B cell (primary cell): ENCODE measurements at regions not wholly inside any gene's neighbourhood (a gene's known extent, or its start where the extent isn't known, plus 50 kb on each side); places are given as distances from the start of the nearest gene placed in this dataset.

Experiments
- ATAC-seq: fragments of 200-7000 bp; cut with Tn5 transposase; one replicate; pipeline ENCODE4 v1.10.0; 2021; ENCODE audit warnings: low read depth, mild to moderate bottlenecking, moderate number of reproducible peaks, moderate library complexity
- CTCF ChIA-PET: fragments of 350-600 bp; sonication (Branson Sonifier 250); formaldehyde crosslinking; loops from one replicate; lab custom pipeline; 2021; ENCODE audit warnings: antibody characterized with exemption, inconsistent platforms; lab: Charles Lee
- POLR2A ChIA-PET: fragments of 350-600 bp; sonication (Branson Sonifier 250); formaldehyde crosslinking; loops from one replicate; lab custom pipeline; 2021; ENCODE audit warnings: antibody characterized with exemption; lab: Charles Lee
- DNase-seq: peaks from one replicate; pipeline ENCODE4 v3.0.0; 2013
- H2AFZ ChIP-seq: 2 replicates; pipeline ENCODE4 v1.6.1; 2012; ENCODE audit warnings: mild to moderate bottlenecking, low read depth, low read length; ENCODE audit not compliant: insufficient read depth, poor library complexity, severe bottlenecking
- H3K27ac ChIP-seq, 2 donors: 1 replicate in 1 of 2; 2 replicates in 1 of 2; pipeline ENCODE4 v1.5.1; 2012 to 2013; ENCODE audit warnings: low read length in 2 of 2, mild to moderate bottlenecking in 2 of 2, moderate library complexity in 1 of 2
- H3K27me3 ChIP-seq, 4 experiments: fragments of 200-600 bp in 1 of 4; sonication (generic) in 1 of 4; replicated peaks in 1 of 4; 1 replicate in 2 of 4; 2 replicates in 2 of 4; pipeline versions ENCODE4 v1.6.1 to v1.7.0; 2013 to 2016; ENCODE audit warnings: low read length in 3 of 4, mild to moderate bottlenecking in 2 of 4, mixed read lengths in 1 of 4, moderate library complexity in 1 of 4; ENCODE audit not compliant: insufficient read depth in 4 of 4, control insufficient read depth in 3 of 4; ENCODE audit errors: control extremely low read depth in 1 of 4
- H3K36me3 ChIP-seq, 2 experiments: replicated peaks in 1 of 2; 1 replicate in 1 of 2; 2 replicates in 1 of 2; pipeline versions ENCODE4 v1.6.1 to v1.7.1; 2013; ENCODE audit warnings: low read length in 1 of 2; ENCODE audit not compliant: insufficient read depth in 2 of 2, control insufficient read depth in 1 of 2; ENCODE audit errors: control extremely low read depth in 1 of 2, extremely low read depth in 1 of 2
- H3K4me1 ChIP-seq, 2 donors: fragments of 200-600 bp in 1 of 2; sonication (generic) in 1 of 2; 1 replicate in 1 of 2; 2 replicates in 1 of 2; pipeline versions ENCODE4 v1.5.1 to v1.6.1; 2013 to 2017; ENCODE audit warnings: low read length in 2 of 2; ENCODE audit not compliant: control insufficient read depth in 2 of 2, insufficient read depth in 2 of 2
- H3K4me2 ChIP-seq: replicated peaks from 2 replicates; pipeline ENCODE3; 2012; ENCODE audit warnings: mild to moderate bottlenecking, low read depth, low read length; ENCODE audit not compliant: poor library complexity, severe bottlenecking
- H3K4me3 ChIP-seq, 5 experiments: fragments of 200-600 bp in 1 of 5; sonication (generic) in 1 of 5; 1 replicate in 3 of 5; 2 replicates in 2 of 5; pipeline versions ENCODE4 v1.5.1 to v1.7.0; 2011 to 2016; ENCODE audit warnings: low read length in 4 of 5, mild to moderate bottlenecking in 4 of 5, low read depth in 2 of 5, control low read depth in 1 of 5, moderate library complexity in 1 of 5; ENCODE audit not compliant: insufficient read depth in 1 of 5; ENCODE audit errors: control extremely low read depth in 1 of 5, extremely low read depth in 1 of 5
- H3K79me2 ChIP-seq: fragments of 200-600 bp; sonication (generic); one replicate; pipeline ENCODE4 v1.6.0; 2016; ENCODE audit warnings: low read length; ENCODE audit not compliant: control insufficient read depth, insufficient read depth
- H3K9ac ChIP-seq: fragments of 200-600 bp; sonication (generic); 2 replicates; pipeline ENCODE4 v1.6.1; 2017; ENCODE audit warnings: mild to moderate bottlenecking, low read length, moderate library complexity
- H3K9me3 ChIP-seq, 3 donors: one replicate each; pipeline versions ENCODE4 v1.6.1 to v1.7.1; 2013; ENCODE audit warnings: low read length in 2 of 3; ENCODE audit not compliant: control insufficient read depth in 2 of 3, insufficient read depth in 1 of 3; ENCODE audit errors: control extremely low read depth in 1 of 3
- H4K20me1 ChIP-seq: 2 replicates; pipeline ENCODE4 v1.6.0; 2012; ENCODE audit warnings: mild to moderate bottlenecking, low read length; ENCODE audit not compliant: insufficient read depth, control insufficient read depth, poor library complexity, severe bottlenecking
- H3K27ac Mint-ChIP-seq: one replicate; pipeline ENCODE4 v1.8.0; 2021; ENCODE audit warnings: mixed read lengths
- H3K27me3 Mint-ChIP-seq: one replicate; pipeline ENCODE4 v1.8.0; 2021; ENCODE audit warnings: mixed read lengths
- H3K4me1 Mint-ChIP-seq: one replicate; pipeline ENCODE4 v1.8.0; 2021; ENCODE audit warnings: mixed read lengths
- H3K4me3 Mint-ChIP-seq: one replicate; pipeline ENCODE4 v1.8.0; 2021; ENCODE audit warnings: mixed read lengths
- H3K9me3 Mint-ChIP-seq: one replicate; pipeline ENCODE4 v1.8.0; 2022; ENCODE audit warnings: mixed read lengths; ENCODE audit not compliant: insufficient read depth
- EZH2 ChIP-seq: IDR thresholded peaks from 2 replicates; pipeline ENCODE4 v1.6.1; 2012; ENCODE audit warnings: borderline replicate concordance, low read depth, mild to moderate bottlenecking, moderate library complexity, low read length; ENCODE audit not compliant: insufficient read depth, poor library complexity, severe bottlenecking
- WGBS: methylation state at CpG from one replicate; pipeline ENCODE4 v1.1.5; 2013; ENCODE audit warnings: missing lambda C conversion rate; ENCODE audit not compliant: insufficient coverage; 5-methylcytosine and 5-hydroxymethylcytosine counted together
- intact Hi-C: fragments of 100-400 bp; cut with micrococcal nuclease; formaldehyde crosslinking; loops from one replicate; pipeline ENCODE4 v1.10.0; 2022
- TF ChIP-seq, protein P1 (sequence below): fragments of 200-600 bp; IDR thresholded peaks from one replicate; pipeline ENCODE4 v1.8.0; 2022; ENCODE audit warnings: antibody characterized with exemption, mild to moderate bottlenecking

DNA sequence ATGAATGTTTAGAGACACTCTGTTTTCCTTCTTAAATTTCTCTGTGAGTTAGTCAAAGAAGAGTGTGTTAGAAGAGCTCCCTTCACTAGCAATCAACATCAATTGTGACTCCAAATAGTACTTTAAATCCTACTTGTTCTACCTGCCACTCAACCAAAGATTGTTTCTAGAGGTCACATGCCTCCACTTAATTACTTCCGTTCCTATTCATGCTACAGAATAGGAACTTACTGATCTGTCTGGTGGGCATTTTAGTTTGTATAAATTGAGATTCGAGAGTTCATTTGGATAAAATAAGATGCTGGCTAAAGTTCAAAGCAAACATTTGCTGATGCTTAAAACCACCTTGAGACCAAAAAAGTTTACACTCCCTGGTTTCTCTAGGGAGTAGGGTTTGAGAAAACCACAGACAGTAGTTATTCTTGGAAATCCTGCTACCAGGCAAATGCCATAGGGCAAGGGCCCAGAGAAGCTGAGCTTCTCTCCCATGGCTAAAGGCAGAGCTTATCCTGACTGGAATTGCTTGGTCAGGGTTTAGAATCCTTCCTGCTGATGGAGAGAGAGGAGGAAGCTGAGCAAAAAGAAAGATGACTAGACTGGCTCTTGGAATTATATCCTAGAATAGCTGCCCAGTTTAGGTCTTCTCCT, 389.6 kb upstream of the ATP2B1 start:
- Mint-ChIP-seq H3K27me3 (no peaks in the 10 kb centered on the region), H3K27ac (no peak overlapping the region)

DNA sequence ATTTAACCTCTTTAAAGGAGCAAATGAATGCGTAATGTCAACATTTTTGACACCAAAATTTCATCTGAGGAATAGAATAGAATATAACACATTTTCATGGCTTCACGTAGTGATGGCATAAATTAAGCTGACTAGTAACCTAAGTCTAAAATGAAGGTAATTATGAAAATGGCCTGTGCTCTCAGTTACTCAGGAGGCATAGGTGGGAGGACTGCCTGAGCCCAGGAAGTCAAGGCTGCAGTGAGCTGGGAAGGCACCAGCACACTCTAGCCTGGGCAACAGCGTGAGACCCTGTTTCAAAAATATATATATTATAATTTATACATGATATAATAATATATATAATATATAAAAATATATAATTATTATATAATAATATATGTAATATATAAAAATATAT, 383.2 kb upstream of the ATP2B1 start:
- H3K9me3 ChIP-seq = peaks cover 0 to 3% (median 0%) of the 10 kb centered on the region in 3 donors
- H3K27me3 ChIP-seq = no peaks in the 10 kb centered on the region
- no peaks in the 10 kb centered on the region for H4K20me1 ChIP-seq
- Mint-ChIP-seq H3K4me1 (peaks cover 10% of the 10 kb centered on the region), H3K27me3 (no peaks in the 10 kb centered on the region), H3K9me3 (peaks cover 2% of the 10 kb centered on the region), H3K27ac (no peak overlapping the region), H3K4me3 (no peak overlapping the region)
- H3K36me3 ChIP-seq = no peaks in the 10 kb centered on the region
- POLR2A ChIA-PET = no interaction called here
- TF ChIP-seq, protein P1, sequence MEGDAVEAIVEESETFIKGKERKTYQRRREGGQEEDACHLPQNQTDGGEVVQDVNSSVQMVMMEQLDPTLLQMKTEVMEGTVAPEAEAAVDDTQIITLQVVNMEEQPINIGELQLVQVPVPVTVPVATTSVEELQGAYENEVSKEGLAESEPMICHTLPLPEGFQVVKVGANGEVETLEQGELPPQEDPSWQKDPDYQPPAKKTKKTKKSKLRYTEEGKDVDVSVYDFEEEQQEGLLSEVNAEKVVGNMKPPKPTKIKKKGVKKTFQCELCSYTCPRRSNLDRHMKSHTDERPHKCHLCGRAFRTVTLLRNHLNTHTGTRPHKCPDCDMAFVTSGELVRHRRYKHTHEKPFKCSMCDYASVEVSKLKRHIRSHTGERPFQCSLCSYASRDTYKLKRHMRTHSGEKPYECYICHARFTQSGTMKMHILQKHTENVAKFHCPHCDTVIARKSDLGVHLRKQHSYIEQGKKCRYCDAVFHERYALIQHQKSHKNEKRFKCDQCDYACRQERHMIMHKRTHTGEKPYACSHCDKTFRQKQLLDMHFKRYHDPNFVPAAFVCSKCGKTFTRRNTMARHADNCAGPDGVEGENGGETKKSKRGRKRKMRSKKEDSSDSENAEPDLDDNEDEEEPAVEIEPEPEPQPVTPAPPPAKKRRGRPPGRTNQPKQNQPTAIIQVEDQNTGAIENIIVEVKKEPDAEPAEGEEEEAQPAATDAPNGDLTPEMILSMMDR = no peak
- no peak for TF ChIP-seq EZH2
- no peak for DNase-seq
- no peak overlapping the region for H3K4me3 ChIP-seq
- no peak for ATAC-seq
- intact Hi-C loops = no loop called here
- H3K79me2 ChIP-seq = no peaks in the 10 kb centered on the region
- no peak overlapping the region for H3K27ac ChIP-seq
- CTCF ChIA-PET = interaction anchor here (0.6 to 1.2 kb wide), 2 partner anchors 9 to 550 kb away, joined by 3 read pairs; no protein-coding TSS in a partner anchor
- peaks cover 4 to 5% of the 10 kb centered on the region in 2 donors for H3K4me1 ChIP-seq
- no peak overlapping the region for H3K4me2 ChIP-seq
- no peak overlapping the region for H2AFZ ChIP-seq
- no CpG with 5 or more reads among the region's 3 CpGs for WGBS
- H3K9ac ChIP-seq = no peak overlapping the region

More for the DNA sequence above, 389.6 kb upstream of the ATP2B1 start:
- no peaks in the 10 kb centered on the region for H4K20me1 ChIP-seq
- intact Hi-C loops = no loop called here
- H3K9ac ChIP-seq = peak overlapping the region; percentile 8
- no peak for ATAC-seq
- H3K36me3 ChIP-seq = no peaks in the 10 kb centered on the region
- no peaks in the 10 kb centered on the region for H3K79me2 ChIP-seq
- ChIA-PET CTCF (interaction anchor here (9.9 kb wide), 1 partner anchor 556 kb away, joined by 164 read pairs; no protein-coding TSS in a partner anchor), POLR2A (no interaction called here)
- H3K27ac ChIP-seq = no peak overlapping the region
- H3K4me3 ChIP-seq = no peak overlapping the region
- no peaks in the 10 kb centered on the region for H3K27me3 ChIP-seq
- peak overlapping the region; percentile 16 for H2AFZ ChIP-seq
- TF ChIP-seq EZH2 = no peak
- TF ChIP-seq, protein P1 = no peak
- no peaks in the 10 kb centered on the region for H3K9me3 Mint-ChIP-seq
- no peaks in the 10 kb centered on the region for H3K9me3 ChIP-seq
- DNase-seq = peak; percentile 15
- H3K4me1 Mint-ChIP-seq = peaks cover 35% of the 10 kb centered on the region
- peak overlapping the region; percentile 17 for H3K4me2 ChIP-seq
- peak overlapping the region; percentile 7 for H3K4me3 Mint-ChIP-seq
- H3K4me1 ChIP-seq = peaks cover 7 to 9% of the 10 kb centered on the region in 2 donors
- WGBS = no CpG with 5 or more reads among the region's 2 CpGs
